ENCODE measurements at regions not wholly inside any gene's neighbourhood (a gene's known extent, or its start where the extent isn't known, plus 50 kb on each side); places are given as distances from the start of the nearest gene placed in this dataset.

DNA sequence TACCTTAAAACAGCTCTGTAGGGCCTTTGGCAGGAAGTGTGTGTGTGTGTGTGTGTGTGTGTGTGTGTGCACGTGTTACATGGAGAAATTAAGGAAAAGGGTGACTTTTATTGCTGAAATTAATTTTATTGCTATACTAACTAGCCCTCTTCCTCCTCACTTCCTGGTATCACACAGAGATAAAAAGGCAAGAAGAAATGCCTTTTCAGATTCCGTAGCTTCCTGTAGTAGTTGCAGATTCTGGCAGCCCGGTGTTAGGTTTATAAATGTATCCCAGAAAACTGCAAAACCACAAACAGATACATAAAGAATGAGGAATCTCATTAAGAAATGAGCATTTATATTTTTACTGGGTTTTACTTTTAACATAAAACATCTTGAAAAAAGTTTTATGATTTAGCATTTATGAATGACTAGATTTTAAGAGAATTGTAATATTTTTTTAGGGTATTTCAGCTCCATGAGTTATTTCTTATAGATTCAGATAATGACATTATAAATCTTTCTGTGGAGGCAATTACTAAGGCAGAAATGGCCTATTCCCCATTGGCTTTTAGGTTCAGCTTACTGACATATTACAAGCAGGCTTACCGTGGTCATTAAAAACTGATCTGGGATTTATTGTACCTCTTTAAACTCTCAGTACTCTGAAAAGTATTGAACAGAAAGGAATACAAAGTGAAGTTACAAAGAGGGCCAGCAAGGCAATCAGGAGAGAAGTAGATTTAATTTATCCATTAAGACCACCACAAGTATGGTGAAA lies 249.1 kb upstream of the TSHZ2 start:
- H3K36me3 ChIP-seq (ENCODE audit: control insufficient read depth in 4 of 4, insufficient read depth in 3 of 4, low read depth in 1 of 4, low read length in 3 of 4) = no peaks in the 10 kb centered on the region
- no peak overlapping the region for H3K4me3 ChIP-seq (ENCODE audit: low read depth in 1 of 3, low read length in 3 of 3)
- H3K9me3 ChIP-seq (ENCODE audit: control insufficient read depth in 4 of 4, low read length in 3 of 4) = no peaks in the 10 kb centered on the region
- DNase-seq (ENCODE audit: low spot score) = no peak
- WGBS = 73% methylated on average over 4 of the region's 4 CpGs
- H3K9ac ChIP-seq (ENCODE audit: low read depth in 1 of 2, low read length in 2 of 2) = no peak overlapping the region
- H3K4me1 ChIP-seq (ENCODE audit: control insufficient read depth in 4 of 4, insufficient read depth in 4 of 4, low read length in 3 of 4) = no peaks in the 10 kb centered on the region
- TF ChIP-seq, protein P1, sequence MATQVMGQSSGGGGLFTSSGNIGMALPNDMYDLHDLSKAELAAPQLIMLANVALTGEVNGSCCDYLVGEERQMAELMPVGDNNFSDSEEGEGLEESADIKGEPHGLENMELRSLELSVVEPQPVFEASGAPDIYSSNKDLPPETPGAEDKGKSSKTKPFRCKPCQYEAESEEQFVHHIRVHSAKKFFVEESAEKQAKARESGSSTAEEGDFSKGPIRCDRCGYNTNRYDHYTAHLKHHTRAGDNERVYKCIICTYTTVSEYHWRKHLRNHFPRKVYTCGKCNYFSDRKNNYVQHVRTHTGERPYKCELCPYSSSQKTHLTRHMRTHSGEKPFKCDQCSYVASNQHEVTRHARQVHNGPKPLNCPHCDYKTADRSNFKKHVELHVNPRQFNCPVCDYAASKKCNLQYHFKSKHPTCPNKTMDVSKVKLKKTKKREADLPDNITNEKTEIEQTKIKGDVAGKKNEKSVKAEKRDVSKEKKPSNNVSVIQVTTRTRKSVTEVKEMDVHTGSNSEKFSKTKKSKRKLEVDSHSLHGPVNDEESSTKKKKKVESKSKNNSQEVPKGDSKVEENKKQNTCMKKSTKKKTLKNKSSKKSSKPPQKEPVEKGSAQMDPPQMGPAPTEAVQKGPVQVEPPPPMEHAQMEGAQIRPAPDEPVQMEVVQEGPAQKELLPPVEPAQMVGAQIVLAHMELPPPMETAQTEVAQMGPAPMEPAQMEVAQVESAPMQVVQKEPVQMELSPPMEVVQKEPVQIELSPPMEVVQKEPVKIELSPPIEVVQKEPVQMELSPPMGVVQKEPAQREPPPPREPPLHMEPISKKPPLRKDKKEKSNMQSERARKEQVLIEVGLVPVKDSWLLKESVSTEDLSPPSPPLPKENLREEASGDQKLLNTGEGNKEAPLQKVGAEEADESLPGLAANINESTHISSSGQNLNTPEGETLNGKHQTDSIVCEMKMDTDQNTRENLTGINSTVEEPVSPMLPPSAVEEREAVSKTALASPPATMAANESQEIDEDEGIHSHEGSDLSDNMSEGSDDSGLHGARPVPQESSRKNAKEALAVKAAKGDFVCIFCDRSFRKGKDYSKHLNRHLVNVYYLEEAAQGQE (IDR thresholded peaks at IDR 0.05) = no peak
- TF ChIP-seq, protein P2, sequence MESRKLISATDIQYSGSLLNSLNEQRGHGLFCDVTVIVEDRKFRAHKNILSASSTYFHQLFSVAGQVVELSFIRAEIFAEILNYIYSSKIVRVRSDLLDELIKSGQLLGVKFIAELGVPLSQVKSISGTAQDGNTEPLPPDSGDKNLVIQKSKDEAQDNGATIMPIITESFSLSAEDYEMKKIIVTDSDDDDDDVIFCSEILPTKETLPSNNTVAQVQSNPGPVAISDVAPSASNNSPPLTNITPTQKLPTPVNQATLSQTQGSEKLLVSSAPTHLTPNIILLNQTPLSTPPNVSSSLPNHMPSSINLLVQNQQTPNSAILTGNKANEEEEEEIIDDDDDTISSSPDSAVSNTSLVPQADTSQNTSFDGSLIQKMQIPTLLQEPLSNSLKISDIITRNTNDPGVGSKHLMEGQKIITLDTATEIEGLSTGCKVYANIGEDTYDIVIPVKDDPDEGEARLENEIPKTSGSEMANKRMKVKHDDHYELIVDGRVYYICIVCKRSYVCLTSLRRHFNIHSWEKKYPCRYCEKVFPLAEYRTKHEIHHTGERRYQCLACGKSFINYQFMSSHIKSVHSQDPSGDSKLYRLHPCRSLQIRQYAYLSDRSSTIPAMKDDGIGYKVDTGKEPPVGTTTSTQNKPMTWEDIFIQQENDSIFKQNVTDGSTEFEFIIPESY (IDR thresholded peaks at IDR 0.05) = no peak
- TF ChIP-seq, protein P3, sequence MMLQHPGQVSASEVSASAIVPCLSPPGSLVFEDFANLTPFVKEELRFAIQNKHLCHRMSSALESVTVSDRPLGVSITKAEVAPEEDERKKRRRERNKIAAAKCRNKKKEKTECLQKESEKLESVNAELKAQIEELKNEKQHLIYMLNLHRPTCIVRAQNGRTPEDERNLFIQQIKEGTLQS (IDR thresholded peaks at IDR 0.05) = no peak
- no peak for TF ChIP-seq EGR1 (IDR thresholded peaks at IDR 0.05; ENCODE audit: low read depth in 2 of 2)
- no peak for TF ChIP-seq RXRA (IDR thresholded peaks at IDR 0.05)
- no peak for TF ChIP-seq HNF4G (IDR thresholded peaks at IDR 0.05)
- TF ChIP-seq, protein P4, sequence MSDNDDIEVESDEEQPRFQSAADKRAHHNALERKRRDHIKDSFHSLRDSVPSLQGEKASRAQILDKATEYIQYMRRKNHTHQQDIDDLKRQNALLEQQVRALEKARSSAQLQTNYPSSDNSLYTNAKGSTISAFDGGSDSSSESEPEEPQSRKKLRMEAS (IDR thresholded peaks at IDR 0.05) = no peak
- TF ChIP-seq, protein P5, sequence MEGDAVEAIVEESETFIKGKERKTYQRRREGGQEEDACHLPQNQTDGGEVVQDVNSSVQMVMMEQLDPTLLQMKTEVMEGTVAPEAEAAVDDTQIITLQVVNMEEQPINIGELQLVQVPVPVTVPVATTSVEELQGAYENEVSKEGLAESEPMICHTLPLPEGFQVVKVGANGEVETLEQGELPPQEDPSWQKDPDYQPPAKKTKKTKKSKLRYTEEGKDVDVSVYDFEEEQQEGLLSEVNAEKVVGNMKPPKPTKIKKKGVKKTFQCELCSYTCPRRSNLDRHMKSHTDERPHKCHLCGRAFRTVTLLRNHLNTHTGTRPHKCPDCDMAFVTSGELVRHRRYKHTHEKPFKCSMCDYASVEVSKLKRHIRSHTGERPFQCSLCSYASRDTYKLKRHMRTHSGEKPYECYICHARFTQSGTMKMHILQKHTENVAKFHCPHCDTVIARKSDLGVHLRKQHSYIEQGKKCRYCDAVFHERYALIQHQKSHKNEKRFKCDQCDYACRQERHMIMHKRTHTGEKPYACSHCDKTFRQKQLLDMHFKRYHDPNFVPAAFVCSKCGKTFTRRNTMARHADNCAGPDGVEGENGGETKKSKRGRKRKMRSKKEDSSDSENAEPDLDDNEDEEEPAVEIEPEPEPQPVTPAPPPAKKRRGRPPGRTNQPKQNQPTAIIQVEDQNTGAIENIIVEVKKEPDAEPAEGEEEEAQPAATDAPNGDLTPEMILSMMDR (IDR thresholded peaks at IDR 0.05; ENCODE audit: low read depth, low read length, missing input control) = no peak
- TF ChIP-seq RAD21 (IDR thresholded peaks at IDR 0.05) = no peak
- TF ChIP-seq YY1 (IDR thresholded peaks at IDR 0.05) = no peak
- TF ChIP-seq FOXA1 (IDR thresholded peaks at IDR 0.05) = no peak
- no peak for TF ChIP-seq GABPA (IDR thresholded peaks at IDR 0.05 in 1 of 2, conservative IDR thresholded peaks at IDR 0.05 in 1 of 2)
- TF ChIP-seq JUND (IDR thresholded peaks at IDR 0.05) = no peak
- no peak overlapping the region for H3K27ac ChIP-seq (ENCODE audit: low read depth in 1 of 2, low read length in 2 of 2)
- no peaks in the 10 kb centered on the region for H3K27me3 ChIP-seq (ENCODE audit: control insufficient read depth in 4 of 4, insufficient read depth in 4 of 4, low read length in 3 of 4)

DNA sequence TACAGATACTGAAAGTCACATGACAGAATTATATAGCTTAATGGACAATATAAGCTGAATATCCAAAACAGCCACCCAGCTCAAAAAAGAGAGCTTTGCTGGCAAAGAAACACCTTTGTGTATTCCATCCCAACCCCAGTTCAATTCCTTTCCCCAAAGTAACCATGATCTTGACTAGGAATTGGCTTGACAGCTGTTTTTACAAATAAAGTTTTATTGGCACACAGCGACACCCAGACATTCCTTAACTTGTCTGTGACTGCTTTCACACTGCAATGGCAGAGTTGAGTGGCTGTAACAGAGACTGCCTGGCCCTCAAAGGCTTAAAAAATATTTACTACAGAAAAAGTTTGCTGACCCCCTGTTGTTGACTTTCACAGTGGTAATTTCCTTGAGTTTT lies 264.0 kb upstream of the TSHZ2 start:
- no peaks in the 10 kb centered on the region for H3K27me3 ChIP-seq (ENCODE audit: control insufficient read depth in 4 of 4, insufficient read depth in 4 of 4, low read length in 3 of 4)
- H3K4me1 ChIP-seq (ENCODE audit: control insufficient read depth in 4 of 4, insufficient read depth in 4 of 4, low read length in 3 of 4) = no peaks in the 10 kb centered on the region
- no peak for TF ChIP-seq SP1 (IDR thresholded peaks at IDR 0.05)
- TF ChIP-seq, protein P1 (IDR thresholded peaks at IDR 0.05) = no peak
- no peak overlapping the region for H3K4me3 ChIP-seq (ENCODE audit: low read depth in 1 of 3, low read length in 3 of 3)
- DNase-seq (ENCODE audit: low spot score) = no peak
- no peak overlapping the region for H3K27ac ChIP-seq (ENCODE audit: low read depth in 1 of 2, low read length in 2 of 2)
- H3K9me3 ChIP-seq (ENCODE audit: control insufficient read depth in 4 of 4, low read length in 3 of 4) = no peaks in the 10 kb centered on the region
- 96% methylated on average over 1 of the region's 1 CpG for WGBS
- H3K9ac ChIP-seq (ENCODE audit: low read depth in 1 of 2, low read length in 2 of 2) = no peak overlapping the region
- H3K36me3 ChIP-seq (ENCODE audit: control insufficient read depth in 4 of 4, insufficient read depth in 3 of 4, low read depth in 1 of 4, low read length in 3 of 4) = no peaks in the 10 kb centered on the region
